Hematopoietic multipotent progenitor cell treated with erythropoietin and hydrocortisone succinate and interleukin-3 and kit ligand, for 4 days (in vitro differentiated cells): ENCODE measurements at regions not wholly inside any gene's neighbourhood (a gene's known extent, or its start where the extent isn't known, plus 50 kb on each side); places are given as distances from the start of the nearest gene placed in this dataset.
A peak's percentile ranks its signal among the peaks of the same experiment; 100 is the strongest.

Experiments
- DNase-seq: peaks from one replicate; pipeline ENCODE4 v3.0.0-alpha.2; 2015

DNA sequence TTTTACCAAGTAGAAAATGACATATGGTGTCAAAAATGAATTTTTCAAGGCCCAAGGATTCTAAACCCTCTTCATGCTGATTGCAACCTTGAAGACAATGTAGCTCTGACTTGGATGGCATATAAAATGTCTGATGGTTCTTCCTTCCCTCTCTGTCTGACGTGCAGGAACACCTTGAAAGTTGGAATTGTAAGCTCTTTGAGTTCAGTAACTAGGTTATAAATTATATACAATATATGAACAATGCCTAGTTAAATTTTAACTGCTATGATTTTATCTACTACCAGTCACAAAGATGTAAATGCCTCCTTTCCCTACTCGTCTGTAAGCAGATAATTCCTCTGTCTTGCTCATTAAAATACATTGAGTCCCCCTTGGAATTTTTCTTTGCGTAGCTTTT is 89.5 kb upstream of the TMEM17 start:
- DNase-seq = no peak

DNA sequence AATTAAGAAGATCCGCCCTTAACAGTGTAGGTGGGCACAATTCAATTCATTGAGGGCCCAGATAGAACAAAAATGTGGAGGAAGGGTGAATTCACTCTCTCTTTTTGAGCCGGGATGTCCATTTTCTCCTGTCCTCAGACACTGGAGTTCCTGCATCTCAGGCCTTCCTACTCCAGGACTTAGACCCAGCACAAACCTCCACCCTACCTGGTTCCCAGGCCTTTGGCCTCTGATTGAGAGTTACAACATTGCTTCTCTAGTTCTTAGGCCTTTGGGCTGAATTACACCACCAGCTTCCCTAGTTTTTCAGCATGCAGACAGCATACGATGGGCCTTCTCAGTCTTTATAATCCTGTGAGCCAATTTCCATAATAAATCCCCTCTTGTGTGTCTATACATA is 87.8 kb upstream of the TMEM17 start:
- no peak for DNase-seq

DNA sequence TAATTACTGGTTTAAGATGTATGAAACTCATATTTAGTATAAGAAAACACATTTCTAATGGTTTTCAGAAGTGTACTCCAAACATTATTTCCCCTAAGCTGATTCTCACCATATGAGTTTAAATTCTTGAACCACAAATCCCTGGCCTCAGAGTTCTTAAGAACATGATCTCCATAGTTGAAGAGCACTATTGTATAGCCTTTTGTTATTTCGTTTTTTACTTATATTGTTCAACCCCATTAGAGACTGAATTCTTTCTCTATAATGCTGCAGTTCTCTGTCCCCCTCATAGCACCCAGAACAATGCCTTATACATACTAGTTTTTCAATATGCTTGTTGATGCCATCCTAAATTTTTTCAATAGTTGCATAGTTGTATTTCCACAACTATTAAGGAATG is 85.5 kb upstream of the TMEM17 start:
- no peak for DNase-seq

DNA sequence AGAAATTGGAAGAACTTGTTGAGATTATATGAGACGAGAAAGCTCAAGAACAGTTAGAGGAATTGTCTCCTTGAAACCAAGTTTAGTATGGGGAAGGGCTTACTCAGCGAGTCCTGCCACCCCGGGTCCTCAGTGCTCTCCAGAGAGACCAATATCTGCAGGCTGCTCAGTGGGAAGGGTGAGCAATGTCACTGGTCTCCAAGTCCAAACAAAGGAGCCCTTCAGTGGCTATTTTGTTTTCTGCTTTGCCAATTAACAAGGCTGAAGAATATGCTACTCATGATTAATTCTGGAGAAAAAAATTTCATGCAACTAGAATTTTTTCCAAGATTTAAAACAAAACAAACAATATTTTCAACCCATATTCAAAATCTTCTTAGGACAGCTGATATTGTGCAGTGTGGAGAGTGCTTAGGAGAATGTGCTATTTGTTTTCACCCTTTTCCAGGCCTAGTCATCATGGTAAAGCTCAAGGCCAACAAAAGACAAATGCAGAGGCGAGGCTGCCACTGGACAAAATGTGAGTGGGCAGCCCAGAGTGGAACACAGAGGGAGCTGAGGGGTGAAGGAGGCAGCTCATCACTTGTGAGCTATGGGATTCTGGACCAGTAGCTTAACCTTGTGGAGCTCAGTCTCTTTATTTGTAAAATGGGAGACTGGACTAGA is 83.8 kb upstream of the TMEM17 start:
- no peak for DNase-seq

DNA sequence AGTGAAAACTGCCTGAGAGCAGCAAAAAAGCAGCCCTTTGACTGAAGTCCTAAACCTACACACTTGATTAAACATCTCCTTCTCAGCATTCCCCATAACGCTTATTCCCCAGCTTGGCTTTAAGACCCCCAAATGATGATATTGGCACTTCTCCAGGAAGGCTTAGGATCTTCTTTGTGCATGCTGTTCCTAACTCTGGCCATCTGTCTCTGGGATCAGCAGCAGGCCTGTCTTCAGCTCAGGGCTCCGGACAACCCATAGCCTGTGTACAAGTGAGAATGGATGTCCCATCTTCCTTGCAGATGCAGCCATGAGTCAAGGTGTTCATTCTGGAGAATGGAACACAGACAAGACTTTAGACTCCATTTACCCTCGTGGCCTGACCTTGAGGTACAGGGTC is 81.6 kb upstream of the TMEM17 start:
- DNase-seq = no peak

DNA sequence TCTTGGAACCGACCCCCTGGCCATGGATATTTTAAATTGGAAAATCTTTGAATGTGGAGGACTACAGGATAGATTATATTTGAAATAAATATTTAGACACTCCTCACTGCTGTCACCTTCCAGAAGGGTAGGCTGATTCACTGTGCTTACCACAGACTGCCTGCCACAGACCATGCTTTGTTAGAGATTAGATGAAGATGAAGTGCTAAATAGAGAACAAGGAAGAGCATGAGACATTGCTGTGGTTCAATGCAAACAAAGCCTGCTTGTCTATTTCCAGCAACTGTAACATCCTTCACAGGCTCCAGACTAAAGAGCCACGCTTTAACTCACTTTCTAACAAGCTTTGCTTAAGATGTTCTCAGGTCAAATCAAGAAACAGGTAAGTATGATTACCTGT is 81.0 kb upstream of the TMEM17 start:
- DNase-seq = peak; percentile 83

DNA sequence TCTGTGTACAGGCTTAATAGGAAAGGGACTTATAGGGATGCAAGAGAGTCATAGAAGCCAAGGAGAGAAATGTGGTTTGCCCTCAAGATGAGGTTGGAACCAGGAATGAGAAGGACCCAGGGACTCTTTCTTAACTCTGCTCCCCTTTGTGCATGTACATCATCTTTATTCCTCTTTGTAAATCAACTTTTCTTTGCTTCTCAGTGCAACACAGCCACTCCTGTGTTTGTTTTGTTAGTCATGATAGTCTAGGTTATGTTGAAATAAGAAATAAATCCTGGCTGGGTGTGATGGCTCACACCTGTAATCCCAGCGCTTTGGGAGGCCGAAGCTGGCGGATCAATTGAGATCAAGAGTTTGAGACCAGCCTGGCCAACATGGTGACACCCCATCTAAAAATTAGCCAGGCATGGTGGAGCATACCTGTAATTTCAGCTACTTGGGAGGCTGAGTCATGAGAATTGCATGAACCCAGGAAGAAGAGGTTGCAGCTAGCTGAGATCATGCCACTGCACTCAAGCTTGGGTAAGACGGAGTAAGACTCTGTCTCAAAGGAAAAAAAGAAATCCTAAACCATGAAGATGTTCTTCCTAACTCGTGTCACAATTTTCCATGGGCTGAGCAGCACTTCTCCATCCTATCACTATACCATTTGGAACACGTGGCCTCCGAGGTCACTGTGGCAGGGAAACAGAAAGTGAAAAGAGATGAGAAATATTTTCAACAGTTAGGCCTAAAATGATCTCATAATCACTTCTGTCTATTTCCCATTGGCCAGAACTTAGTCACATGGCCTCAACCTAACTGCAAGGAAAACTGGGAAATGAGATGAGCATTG is 73.0 kb upstream of the TMEM17 start:
- no peak for DNase-seq

DNA sequence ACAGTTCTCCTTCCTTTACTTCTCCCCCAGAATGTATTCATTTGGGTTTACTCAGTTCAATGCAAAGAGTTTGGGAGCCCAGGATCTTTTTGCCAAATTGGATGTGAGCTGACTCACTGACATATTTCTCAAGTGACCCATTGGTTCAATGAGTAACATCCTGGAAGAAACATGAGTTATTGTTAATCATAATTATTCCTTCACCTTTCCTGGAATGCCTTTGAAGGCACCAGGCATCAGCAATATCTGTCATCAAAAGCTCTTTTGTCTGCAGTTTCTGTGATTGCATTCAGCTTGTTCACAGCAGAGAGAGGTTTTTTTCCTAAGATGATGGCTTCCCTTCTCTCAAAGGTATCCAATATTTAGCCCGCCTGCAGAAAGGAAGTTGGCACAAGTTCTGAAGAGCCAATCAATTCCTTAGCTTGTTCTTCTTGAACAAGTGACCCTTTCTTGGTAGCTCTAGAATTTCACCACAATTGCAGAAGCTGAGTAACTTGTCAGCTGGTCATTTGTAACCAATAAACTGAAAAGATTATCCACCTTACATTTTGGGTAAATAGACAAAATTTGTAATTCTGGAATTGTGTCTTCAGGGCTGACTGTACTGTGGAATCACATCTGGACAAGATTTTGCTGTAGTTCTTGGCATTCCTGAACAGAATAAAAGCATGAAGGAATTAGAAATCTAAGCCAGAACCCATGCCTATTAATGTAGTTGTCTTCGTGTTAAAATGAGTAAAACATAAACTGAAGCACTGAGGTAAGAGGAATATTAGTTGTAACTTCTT is 72.2 kb upstream of the TMEM17 start:
- DNase-seq = no peak

DNA sequence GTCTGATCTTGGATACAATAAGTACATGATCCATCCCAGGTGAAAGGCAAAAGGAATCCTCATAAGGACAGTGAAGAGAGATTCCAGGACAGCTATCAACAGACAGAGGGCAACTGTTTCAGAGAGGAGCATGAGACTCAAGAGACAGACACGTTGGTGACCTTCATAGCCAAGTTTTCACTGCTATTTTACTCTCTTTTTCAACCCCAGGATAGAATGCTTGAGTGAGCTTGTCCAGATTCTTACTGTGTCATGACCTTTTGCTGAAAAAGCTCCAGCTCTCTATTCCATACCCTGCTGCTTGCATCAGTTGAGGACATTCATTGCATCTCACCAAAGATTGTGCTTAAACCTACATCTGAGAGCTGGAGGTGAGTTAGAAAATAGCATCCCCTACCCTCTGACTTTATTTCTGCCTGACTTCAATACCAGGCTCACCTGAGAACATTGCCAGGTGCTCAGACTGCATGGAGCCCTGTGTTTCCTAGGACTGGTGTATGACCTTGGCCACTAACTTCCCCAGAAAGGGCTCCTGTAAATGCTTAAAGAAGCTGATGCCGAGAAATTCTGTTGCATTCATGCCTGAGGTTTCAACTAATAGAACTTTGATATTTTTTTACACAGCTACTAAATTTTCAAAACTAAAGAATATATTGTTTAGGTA is 70.4 kb upstream of the TMEM17 start:
- DNase-seq = no peak

DNA sequence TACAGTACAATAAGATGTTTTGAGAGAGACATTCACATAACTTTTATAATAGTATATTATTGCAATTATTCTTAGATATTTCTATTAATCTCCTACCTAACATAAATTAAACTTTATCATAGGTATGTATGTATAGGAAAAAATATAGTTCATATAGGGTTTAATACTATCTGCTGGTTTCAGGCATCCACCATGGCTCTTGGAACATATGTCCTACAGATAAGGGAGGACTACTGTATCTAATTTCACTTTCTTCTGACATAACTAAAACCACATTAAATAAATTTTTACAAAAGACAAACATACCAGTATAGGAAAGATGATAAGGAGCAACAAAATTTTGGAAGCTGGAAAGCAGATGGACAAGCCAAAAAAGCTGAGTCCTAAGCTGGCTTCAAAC is 67.9 kb upstream of the TMEM17 start:
- DNase-seq = peak; percentile 56

DNA sequence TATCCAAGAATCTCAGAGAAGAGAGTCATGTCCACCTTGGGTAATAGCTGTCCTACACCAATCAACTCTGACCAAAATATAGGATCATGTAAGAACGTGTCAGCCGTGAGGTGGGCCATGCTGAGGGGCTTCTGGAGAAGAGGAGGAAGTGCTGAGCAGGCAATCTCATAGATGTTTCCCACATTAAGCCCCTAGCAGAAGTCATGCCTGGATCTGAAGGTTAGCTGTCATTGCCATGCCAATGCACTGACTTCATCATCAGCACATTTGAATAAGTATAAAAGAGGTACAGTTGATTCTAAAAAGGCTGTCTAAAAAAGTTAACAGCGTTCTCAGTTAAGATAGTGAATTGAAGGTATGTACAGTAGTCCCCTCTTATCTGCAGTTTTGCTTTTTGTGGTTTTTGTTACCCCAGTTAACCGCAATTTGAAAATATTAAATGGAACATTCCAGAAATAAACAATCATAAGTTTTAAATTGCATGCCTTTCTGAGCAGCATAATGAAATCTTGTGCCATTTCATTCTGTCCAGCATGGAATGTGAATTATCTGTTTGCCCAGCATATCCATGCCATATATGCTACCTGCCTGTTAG is 67.2 kb upstream of the TMEM17 start:
- no peak for DNase-seq

DNA sequence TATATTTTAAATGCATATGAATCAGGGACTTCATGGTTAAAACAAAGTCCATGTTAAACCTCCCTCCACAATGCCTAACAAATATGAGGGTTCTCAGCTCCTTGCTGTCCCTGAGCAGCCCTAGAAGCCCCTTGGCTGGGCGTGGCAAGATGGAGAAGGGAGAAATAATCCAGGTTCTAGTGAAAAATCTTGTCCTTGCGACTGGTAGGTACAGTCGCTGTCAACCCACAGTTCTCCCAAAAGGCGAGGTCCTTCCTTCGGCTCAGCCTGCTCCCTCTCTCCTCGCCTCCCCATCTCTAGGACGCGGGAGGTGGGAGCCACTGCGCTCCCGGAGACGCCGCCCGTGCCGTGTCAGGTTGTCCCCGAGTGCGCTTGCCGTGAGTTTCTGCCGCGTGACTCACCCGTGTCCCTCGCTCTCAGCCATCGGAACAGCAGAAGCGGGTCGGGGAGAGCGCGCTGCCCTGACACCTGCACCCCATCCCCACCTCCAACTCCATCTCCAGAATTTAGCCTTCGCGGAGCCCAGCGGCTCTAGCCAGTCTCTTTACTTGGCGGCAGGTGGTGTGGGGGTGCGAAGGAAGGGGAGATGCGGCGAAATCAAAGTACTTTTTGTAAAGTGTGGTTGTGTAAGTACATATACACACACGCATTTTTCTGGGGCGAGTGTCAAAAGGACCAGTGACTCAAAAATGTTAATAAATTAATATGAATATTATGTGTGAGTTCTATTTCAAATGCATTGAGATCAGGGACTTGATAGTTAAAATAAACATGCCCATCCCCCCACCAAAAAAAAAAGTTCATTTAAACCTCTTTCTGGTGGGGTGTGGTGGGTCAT is 65.1 kb upstream of the TMEM17 start:
- no peak for DNase-seq

DNA sequence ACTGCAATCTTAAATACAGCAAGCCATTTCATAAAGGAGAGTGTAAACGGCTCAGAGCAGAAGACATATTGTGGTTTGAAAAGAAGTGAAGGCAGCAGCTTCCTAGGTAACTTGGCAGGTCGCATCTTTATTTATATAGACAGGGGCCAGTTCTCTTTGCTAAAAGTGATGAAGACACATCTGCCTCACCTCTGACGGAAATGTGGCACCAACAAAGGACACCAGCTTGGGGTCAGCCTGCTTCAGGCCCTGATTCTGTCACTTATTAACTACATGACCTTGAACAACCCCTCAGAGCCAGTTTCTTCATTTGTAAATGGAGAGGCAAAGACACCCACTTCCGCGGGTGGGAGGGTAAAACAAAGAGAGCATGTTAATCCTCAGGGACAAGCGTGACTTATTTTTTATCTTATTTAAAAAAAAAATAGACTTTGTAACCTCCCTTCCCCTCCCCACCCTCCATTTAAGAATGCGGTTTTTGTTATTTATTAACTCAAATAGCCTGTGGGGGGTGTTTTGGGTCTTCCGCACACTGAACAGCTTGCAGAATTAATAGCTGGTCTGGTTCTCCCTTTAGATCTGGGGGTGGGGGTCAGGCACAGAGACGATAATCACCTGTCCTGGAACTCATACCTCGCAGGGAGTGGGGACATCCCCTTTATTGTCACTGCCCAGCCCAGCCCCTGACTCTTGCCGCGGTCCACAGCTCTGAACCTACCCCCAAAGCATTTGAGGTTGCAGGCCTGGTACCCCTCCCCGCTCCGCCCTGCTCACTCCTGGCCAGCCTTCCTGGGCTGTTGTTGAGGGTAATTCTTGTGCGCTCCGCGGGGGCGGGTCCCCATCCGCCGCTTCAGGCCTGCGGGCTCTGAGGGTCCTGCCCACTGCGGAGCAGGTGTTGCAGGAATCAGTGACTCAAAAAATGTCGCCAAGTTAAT is 64.2 kb upstream of the TMEM17 start:
- DNase-seq = no peak

DNA sequence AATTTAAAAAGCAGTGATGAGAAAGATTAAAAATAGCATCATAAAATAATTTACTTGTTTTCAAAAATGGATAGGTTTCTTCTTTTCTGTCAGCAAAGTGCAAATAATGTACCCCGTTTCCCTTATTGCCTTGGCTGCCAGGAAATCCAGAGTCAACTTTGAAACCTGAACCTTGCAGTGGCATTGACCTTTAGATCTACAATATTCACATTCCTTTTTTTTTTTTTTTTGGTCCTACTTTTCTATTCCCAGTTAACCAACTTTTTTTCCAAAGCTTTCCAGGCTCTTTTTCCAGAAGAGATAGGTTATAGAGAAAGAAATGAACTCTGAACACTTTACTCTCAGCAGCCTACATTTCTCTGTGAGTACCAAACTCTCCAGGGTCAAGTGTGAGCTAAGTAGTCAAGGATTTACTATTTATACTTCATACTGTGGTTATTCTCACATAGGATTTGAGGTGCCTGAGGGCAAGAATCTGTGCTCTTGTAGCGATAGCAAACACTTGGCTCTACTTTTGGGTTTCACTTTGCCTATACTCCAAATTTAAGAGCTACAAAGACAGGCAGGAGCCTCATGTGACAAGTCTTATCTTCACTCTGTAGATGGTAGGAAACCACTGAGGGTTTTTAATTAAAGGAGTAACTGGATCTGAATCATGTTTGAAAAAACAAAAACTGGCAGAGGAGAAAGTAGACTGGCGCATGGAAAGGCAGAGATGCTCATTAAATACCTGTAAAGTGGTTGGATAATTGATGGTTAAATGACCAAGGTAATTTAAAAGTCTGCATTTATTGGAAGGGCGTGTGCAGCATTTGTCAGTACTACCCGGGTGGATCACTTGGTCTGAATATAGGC is 63.2 kb upstream of the TMEM17 start:
- peak; percentile 50 for DNase-seq

DNA sequence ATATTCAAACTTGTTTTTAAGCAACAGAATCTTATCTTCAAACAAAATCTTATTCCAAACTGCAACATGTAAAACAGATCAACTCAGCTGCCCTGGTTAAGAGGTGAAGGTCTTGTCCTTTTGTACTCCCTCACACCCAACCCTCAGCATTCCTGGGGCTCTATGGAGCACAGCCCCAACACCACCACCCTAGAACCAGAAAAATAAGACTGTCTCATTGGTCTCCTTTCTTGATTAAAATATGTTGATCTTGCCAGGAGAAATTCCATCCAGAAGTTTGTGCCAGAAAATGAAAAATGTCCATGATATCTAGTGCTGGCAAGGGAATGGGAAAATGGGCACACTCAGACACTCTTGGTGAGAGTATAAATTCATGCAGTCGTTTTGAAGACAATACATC is 62.1 kb upstream of the TMEM17 start:
- no peak for DNase-seq

DNA sequence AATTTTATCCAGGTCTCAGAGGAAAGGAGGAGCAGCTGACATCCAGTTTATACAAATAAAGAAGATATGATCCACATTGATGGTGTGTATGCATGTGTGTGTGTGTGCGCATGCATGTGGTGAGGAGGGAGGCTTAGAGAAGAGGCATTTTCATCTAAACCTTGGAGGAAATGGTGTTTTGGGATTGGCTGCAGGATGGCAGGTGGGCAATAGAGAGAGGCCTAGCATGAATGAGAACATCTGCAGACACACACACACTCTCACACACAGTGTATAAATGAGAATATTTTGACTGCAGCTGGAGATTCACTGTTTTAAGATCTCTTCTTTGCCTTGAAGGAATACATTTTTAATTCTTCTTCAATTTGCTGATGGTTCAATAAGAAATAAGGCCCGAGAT is 61.7 kb upstream of the TMEM17 start:
- DNase-seq = no peak

DNA sequence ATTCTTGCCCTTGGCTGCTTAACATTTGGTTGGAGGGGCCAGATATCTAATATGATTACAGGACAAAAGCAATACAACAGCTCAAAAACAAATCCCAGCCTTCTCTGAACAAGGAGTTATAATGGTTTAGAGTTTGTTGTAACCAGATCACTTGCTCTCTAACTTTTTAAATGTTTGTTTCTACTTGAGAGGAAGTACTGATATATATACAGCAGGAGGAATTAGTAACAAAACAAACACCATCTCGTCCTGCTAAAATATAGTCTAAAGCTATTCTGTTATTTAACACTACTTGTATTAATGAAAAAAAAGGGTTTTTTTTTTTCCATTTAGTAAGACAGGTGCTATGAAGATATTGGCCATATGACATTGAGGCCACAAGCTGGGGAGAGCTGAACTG is 60.9 kb upstream of the TMEM17 start:
- no peak for DNase-seq

DNA sequence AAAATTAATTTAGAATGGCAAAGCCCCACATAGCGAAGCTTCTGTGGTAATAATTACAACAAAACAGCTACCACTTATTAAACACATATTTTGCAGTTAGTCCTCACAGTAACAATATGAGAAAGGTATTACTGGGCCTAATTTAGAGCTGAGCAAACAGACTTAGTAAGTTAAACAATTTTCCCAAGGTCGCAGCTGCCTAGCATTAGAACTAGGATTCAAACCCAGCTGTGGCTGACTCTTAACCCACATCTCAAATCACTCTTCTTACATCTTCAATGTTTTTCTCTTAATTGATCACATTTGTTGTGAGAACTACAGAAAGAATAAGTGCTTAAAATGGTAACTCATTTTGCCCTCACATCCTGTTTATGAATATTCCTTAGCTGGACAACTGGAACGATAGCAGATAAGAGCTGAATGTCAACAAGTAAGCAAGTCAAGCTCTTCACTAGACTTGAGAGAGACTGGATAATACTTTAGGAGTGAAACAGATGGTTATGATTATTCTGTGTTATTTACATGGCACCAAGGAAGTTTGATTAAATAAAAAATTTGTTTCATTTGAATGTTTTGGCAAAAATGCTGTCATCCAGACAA is 59.4 kb upstream of the TMEM17 start:
- DNase-seq = no peak

DNA sequence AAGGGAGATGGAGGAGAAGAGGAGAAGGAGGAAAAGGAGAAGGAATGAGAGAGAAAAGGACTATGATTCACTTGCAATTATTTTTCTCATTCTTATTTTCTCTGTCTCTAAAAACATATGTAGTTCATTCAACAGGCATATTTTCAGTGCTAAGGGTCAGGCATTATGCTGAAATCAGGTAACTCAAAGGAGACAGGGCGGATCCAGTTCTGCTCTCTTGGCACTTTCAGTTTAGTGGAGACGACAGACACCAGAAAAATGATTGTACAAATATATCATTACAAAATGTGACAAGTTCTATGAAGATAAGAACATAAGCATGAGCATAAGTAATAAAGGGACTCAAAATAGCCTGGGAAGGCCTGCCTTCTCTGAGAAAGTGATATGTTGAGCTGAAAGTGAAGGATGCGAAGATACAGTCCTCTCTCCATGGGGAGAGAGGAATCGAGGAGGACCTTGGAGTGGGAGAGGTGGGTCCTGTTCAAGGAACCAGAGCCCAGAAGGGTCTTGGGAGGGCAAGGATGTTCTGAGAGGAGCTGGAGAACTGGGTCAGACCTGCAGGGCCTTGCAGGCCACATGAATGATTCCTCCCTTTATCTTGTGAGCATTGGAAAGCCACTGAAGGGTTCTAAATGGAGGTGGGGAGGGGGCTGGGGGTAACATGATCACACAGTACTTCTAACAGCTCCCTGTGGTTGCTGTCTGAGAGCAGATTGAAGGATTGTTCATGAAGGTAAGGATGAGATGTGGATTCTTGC is 58.6 kb upstream of the TMEM17 start:
- DNase-seq = no peak
